Gastrocnemius medialis (tissue), 4 donors: ENCODE measurements at regions not wholly inside any gene's neighbourhood (a gene's known extent, or its start where the extent isn't known, plus 50 kb on each side); places are given as distances from the start of the nearest gene placed in this dataset.
"Not testable (repeated sequence)": the region's sequence is repeated elsewhere in the genome, so short reads cannot be mapped to it uniquely, and the experiment has no call there.

Experiments
- ATAC-seq, 2 donors: fragments of 150-250 bp; one replicate each; pipeline ENCODE4 v1.9.1; 2016
- DNase-seq, 2 donors: peaks; one replicate each; pipeline ENCODE4 v3.0.0-alpha.2; 2019
- H3K27ac ChIP-seq, 4 donors: fragments of 200-600 bp; sonication (generic); 1 replicate in 1 of 4; 2 replicates in 3 of 4; pipeline ENCODE4 v1.5.1; 2016 to 2018; ENCODE audit warnings: mild to moderate bottlenecking in 2 of 4, moderate library complexity in 1 of 4
- H3K27me3 ChIP-seq, 3 donors: fragments of 200-600 bp; sonication (generic) in 2 of 3; 1 replicate in 1 of 3; 2 replicates in 2 of 3; pipeline versions ENCODE4 v1.5.1 to v1.6.0; 2016 to 2019; ENCODE audit warnings: mild to moderate bottlenecking in 1 of 3, moderate library complexity in 1 of 3
- H3K36me3 ChIP-seq, 2 donors: fragments of 200-600 bp; sonication (generic) in 1 of 2; one replicate each; pipeline ENCODE4 v1.5.1; 2017 to 2018
- H3K4me1 ChIP-seq, 2 donors: fragments of 200-600 bp; sonication (generic) in 1 of 2; one replicate each; pipeline ENCODE4 v1.5.1; 2016 to 2017; ENCODE audit warnings: mild to moderate bottlenecking in 2 of 2
- H3K4me3 ChIP-seq, 4 donors: fragments of 200-600 bp; sonication (generic) in 3 of 4; 1 replicate in 1 of 4; 2 replicates in 3 of 4; pipeline ENCODE4 v1.5.1; 2016 to 2019; ENCODE audit warnings: mild to moderate bottlenecking in 2 of 4
- H3K9me3 ChIP-seq, 3 donors: fragments of 200-600 bp; sonication (generic) in 2 of 3; 1 replicate in 1 of 3; 2 replicates in 2 of 3; pipeline ENCODE4 v1.5.1; 2016 to 2019
- CTCF ChIP-seq, 5 experiments: fragments of 450-650 bp in 3 of 5; fragments of 200-600 bp in 2 of 5; sonication (generic) in 2 of 5; IDR thresholded peaks in 4 of 5; conservative IDR thresholded peaks in 1 of 5; 1 replicate in 4 of 5; 2 replicates in 1 of 5; pipeline ENCODE4 v1.5.1; 2016 to 2019; ENCODE audit warnings: antibody characterized with exemption in 5 of 5, mild to moderate bottlenecking in 3 of 5, moderate library complexity in 3 of 5
- POLR2A ChIP-seq, 2 donors: fragments of 450-650 bp; IDR thresholded peaks; one replicate each; pipeline ENCODE4 v1.6.1; 2017; ENCODE audit warnings: antibody characterized with exemption in 2 of 2, mild to moderate bottlenecking in 2 of 2, moderate library complexity in 2 of 2
- in situ Hi-C, 4 donors: fragments of 200-750 bp; cut with MboI; loops; one replicate each; pipeline versions ENCODE4 v1.15.0 to v1.8.0; 2017; ENCODE audit warnings: low sequenced_read_pairs in 4 of 4
- intact Hi-C: fragments of 100-400 bp; cut with DNase I; formaldehyde crosslinking; loops from one replicate; pipeline ENCODE4 v1.15.1; 2023; ENCODE audit warnings: low total_unique reads

- Histone ChIP-seq H3K9me3 (no peaks in the 10 kb centered on the region), H3K4me1 (no peaks in the 10 kb centered on the region), H3K27me3 (no peaks in the 10 kb centered on the region), H3K4me3 (no peak overlapping the region), H3K27ac (no peak overlapping the region), H3K36me3 (no peaks in the 10 kb centered on the region)
- no peak for ATAC-seq
- in situ Hi-C loops (loop anchor here in 3 of 4 donors (25.0 kb wide), 3 partner anchors 546 to 1046 kb away; partner anchors contain the start of gene SEMA3C (in 1 of the 3)), intact Hi-C loops (no loop called here)
- no peak for DNase-seq
- peak in 1 of 5 experiments; percentile 20 for TF ChIP-seq CTCF (IDR thresholded peaks at IDR 0.05 in 4 of 5, conservative IDR thresholded peaks at IDR 0.05 in 1 of 5)
- no peak for TF ChIP-seq POLR2A (IDR thresholded peaks at IDR 0.05)
Measured at GRCh38 chr7:81457852-81458522, 311.9 kb downstream of the HGF start.

GRCh38 chr7:81453770-81454169 lies 316.1 kb downstream of the HGF start:
- DNase-seq, H3K27me3 ChIP-seq, intact Hi-C loops, H3K9me3 ChIP-seq, ATAC-seq, H3K36me3 ChIP-seq, H3K4me3 ChIP-seq, H3K4me1 ChIP-seq, H3K27ac ChIP-seq: not testable (repeated sequence)
- in situ Hi-C loops = loop anchor here in 3 of 4 donors (25.0 kb wide), 3 partner anchors 541 to 1041 kb away; partner anchors contain the start of gene SEMA3C (in 1 of the 3)

GRCh38 chr7:81449105-81449504 lies 320.7 kb downstream of the HGF start:
- H3K36me3 ChIP-seq = no peaks in the 10 kb centered on the region
- H3K27ac ChIP-seq = no peak overlapping the region
- DNase-seq = no peak
- H3K9me3 ChIP-seq = no peaks in the 10 kb centered on the region
- no peak for TF ChIP-seq CTCF (IDR thresholded peaks at IDR 0.05 in 4 of 5, conservative IDR thresholded peaks at IDR 0.05 in 1 of 5)
- no peak for TF ChIP-seq POLR2A (IDR thresholded peaks at IDR 0.05)
- no peaks in the 10 kb centered on the region for H3K4me1 ChIP-seq
- no peaks in the 10 kb centered on the region for H3K27me3 ChIP-seq
- intact Hi-C loops (no loop called here), in situ Hi-C loops (no loop called here)
- ATAC-seq = no peak
- no peak overlapping the region for H3K4me3 ChIP-seq

GRCh38 chr7:81447351-81447952 lies 322.4 kb downstream of the HGF start:
- in situ Hi-C loops (no loop called here), intact Hi-C loops (no loop called here)
- H3K4me3 ChIP-seq = no peak overlapping the region
- ATAC-seq (no peak), DNase-seq (no peak)
- H3K36me3 ChIP-seq = no peaks in the 10 kb centered on the region
- no peak for TF ChIP-seq CTCF (IDR thresholded peaks at IDR 0.05 in 4 of 5, conservative IDR thresholded peaks at IDR 0.05 in 1 of 5)
- no peak for TF ChIP-seq POLR2A (IDR thresholded peaks at IDR 0.05)
- H3K4me1 ChIP-seq = no peaks in the 10 kb centered on the region
- H3K27me3 ChIP-seq = no peaks in the 10 kb centered on the region
- no peak overlapping the region for H3K27ac ChIP-seq
- no peaks in the 10 kb centered on the region for H3K9me3 ChIP-seq

GRCh38 chr7:81446212-81446611 lies 323.6 kb downstream of the HGF start:
- ATAC-seq (no peak), DNase-seq (no peak)
- Histone ChIP-seq H3K9me3 (no peaks in the 10 kb centered on the region), H3K4me3 (no peak overlapping the region), H3K27ac (no peak overlapping the region), H3K36me3 (no peaks in the 10 kb centered on the region), H3K4me1 (no peaks in the 10 kb centered on the region), H3K27me3 (no peaks in the 10 kb centered on the region)
- TF ChIP-seq POLR2A (IDR thresholded peaks at IDR 0.05) = no peak
- in situ Hi-C loops = no loop called here
- intact Hi-C loops = no loop called here
